ENCODE measurements at regions not wholly inside any gene's neighbourhood (a gene's known extent, or its start where the extent isn't known, plus 50 kb on each side); places are given as distances from the start of the nearest gene placed in this dataset.
"Not testable (repeated sequence)": the region's sequence is repeated elsewhere in the genome, so short reads cannot be mapped to it uniquely, and the experiment has no call there.

DNA sequence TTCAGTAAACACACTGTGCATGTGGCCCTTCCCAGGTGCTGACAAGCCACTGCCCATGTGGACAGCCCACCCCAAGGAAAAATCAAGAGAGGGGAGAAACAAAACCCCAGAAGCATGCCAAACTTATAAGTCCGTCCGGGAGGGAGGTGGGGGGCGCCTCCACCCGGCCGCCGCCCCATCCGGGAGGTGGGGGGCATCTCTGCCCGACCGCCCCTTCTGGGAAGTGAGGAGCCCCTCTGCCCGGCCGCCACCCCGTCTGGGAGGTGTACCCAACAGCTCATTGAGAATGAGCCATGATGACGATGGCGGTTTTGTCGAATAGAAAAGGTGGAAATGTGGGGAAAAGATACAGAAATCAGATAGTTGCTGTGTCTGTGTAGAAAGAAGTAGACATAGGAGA lies 53.8 kb upstream of the C2CD4B start:
- DNase-seq, result no peak

DNA sequence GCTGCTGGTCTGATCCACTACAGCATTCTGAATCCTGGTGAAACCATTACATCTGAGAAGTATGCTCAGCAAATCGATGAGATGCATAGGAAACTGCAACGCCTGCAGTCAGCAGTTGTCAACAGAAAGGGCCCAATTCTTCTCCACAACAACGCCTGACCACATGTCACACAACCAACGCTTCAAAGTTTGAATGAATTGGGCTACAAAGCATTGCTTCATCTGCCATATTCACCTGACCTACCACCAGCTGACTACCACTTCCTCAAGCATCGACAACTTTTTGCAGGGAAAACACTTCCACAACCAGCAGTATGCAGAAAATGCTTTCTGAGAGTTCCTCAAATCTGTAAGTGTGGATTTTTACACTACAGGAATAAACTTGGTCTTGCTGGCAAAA lies 54.7 kb upstream of the C2CD4B start:
- no peak for DNase-seq

DNA sequence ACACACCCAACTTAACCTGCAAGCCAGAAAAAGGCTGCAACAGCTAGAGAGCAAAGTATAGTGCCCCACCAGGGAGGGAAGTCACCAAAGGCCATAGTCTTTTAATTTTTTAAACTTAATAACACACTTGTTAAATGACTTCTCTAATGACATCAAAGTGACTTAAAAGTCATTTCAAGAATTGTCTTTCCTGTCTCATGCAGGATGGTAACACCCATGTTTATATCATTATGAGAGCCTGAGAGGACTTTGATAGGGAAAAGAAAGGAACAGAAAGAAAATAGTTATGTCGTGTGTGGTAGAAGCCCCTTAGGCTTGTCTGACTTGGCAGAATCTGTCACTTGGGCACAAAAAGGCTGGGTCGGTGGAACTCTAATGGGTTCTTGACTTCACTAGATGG lies 57.9 kb upstream of the C2CD4B start:
- DNase-seq, result no peak

DNA sequence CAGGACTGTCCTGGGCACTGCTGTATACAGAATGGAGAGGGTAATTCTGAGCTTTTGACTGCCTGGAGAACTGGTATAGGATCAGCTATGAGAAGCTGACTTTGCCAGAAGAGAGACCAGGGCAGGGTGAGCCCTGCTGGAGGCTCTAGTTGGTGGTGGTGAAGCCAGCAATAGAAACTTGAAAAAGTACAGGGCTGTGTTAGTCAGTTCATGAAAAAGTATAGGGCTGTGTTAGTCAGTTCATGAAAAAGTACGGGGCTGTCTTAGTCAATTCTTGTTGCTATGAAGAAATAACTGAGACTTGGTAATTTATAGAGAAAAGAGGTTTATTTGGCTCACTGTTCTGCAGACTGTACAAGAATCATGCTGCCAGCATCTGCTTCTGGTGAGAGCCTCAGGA lies 63.5 kb upstream of the C2CD4B start:
- DNase-seq, result no peak

DNA sequence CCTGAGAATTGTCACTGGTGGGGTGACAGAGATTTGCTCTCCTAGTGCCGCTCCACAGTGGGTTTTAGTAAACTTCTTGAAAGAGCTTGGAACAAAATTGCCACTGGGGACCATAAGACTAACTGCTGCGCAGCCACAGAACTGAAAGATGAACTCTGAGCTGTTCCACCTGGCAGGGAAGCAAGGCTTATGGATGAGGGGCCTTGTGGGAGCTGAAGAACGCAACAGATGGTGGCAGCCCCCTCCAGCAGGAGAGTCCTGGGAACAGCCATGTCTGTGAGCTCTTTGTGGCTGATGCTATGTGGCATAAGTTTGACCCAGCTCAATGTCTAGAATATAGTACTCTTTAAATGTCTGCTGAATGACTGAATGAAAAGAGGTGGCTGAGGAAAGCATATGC lies 66.8 kb upstream of the C2CD4B start:
- DNase-seq, result no peak

DNA sequence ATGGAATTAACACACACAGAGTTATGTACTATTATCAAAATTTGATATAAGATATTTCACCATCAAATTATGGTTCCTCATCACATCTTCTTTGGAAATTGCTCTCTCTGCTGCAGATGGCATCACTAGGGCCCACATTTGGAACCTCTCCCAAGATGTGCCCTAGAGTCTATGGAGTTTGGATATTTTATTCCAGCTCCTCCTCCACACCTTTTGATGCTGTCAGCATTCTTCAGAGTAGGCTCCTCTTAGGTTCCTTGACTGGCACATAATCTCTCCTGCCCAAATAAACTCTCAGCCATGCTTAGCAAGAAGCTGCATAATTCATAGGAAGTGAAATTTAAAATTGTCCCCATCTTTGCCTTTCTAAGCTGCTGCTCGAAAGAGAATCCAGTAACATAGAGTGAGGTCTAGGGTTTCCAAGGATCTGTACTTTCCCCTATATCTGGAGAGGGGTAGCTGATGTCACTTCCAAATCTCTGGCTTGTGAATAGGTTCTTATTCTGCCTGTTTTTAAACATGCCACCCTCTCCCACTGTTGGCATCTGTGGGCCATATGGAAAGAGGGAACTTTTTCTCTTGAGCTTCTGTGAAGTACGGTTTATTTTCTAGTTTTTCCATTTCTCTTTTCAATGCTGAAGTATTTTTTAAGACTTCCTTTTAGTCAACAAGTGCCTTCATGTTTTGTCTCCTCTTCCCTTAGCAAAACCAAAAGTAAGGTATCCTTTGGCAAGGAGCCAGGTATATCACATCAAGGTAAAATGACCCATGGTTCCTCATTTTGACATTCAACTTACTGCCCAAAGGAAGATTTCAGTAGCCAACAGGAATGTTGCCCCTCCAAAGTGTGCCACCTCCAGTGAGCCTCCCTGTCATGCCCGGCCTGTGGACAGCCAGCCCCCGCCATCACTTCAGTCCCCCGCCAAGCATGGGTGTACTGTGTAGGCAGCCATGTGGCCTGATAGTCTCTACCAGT lies 75.3 kb upstream of the C2CD4B start:
- DNase-seq, result no peak

DNA sequence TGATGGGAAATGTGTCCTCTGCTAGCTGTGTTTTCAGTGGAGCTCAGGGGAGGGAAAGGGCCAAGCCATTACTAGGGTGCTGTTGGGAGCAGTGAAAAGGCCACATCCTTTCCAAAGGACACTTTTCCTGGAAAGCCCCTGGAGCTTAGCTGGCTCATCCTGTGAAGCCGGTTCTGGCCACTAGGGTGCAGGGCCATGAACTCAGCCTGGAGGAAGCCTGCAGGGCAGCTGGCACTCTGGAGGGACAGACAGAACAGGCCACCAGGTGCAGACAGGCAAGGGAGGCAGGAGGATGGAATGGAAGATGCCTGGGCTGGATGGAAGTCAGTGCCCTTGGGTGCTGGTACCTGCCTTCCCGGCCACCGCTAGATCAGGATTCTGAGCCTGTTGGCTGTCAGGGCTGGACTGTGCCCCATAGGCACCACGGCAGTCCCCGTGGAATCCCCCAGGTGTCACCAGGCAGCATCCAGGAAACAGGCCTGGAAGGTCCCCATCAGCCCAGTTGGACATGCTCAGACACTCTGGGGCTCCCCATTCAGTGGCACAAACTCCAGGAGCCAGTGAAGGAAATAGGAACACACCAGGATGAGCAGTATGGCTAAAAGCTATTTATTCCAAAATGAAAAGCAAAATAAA lies 76.2 kb upstream of the C2CD4B start:
- peak in 1 of 2 experiments; percentile 71 for DNase-seq

DNA sequence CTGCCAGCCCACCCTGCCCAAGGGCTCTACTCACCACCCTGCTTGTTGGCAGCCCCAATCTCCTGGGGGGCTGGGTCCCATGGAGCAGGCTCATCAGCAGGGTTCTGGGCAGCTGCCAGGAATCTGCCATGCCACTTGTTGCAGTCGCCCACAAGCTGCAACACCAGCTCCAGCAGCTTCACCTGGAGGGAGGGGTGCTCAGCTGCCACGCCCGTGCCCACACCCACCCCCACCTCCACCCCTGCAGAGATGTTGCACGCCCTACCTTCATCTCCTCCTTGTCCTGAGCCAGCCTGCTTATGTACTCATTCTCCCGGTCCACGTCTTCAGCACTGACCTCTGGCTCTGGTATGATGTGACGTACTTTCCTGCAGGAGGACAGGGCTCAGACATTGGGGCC lies 77.9 kb upstream of the C2CD4B start:
- no peak for DNase-seq

DNA sequence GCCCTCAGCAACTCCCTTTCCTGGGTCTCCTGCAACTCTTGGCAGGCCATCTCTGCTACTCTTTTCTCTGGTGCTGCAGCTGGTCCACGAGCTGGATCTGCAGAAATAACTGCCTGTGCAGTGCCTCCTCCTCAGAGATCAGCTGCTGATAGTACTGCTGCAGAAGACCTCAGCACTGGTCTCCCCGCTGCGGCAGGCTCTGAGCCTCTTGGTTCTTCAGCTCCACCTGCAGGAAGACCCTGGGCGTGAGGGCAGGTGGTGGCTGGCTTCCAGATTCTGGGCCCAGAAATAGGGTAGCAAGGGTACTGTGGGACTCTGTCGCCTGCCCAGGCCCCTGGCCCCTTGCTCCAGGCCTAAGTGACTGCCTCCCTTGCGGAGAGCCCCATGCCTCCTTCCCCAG lies 79.7 kb upstream of the C2CD4B start:
- peak in 1 of 2 experiments; percentile 40 for DNase-seq

DNA sequence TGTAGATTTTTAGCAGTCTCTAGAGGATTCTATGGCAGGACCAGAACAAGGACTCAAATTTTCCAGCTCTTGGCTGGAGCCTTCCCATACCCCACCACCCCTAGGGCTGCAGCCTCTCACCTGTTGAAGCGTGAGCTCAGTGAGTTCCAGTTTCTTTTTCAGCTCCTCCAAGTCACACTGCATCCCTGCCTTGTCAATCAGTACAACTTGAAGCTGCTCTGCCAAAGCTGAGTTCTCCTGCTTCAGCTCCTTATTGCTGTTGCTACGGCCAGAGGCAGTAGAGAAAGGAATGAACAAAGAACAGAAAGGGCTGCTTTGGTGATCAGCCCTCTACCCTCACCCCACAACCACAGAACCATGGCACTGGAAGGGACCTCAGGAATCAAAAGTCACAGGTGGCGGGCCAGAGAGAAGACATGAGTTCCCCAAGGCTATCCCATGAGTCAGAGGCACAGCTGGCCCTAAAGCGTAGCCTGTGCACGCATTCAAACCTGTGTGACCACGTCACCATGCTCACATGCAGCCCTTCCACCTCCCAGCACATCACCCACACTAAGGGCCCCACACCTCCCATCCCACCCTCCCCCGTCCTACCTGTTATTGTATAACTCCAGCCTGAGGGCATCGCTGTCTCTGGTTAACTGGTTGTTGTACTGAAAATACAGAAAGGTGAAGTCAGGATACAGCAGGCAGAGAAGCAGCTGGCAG lies 83.3 kb upstream of the C2CD4B start:
- DNase-seq, result peak in 1 of 2 experiments; percentile 43

DNA sequence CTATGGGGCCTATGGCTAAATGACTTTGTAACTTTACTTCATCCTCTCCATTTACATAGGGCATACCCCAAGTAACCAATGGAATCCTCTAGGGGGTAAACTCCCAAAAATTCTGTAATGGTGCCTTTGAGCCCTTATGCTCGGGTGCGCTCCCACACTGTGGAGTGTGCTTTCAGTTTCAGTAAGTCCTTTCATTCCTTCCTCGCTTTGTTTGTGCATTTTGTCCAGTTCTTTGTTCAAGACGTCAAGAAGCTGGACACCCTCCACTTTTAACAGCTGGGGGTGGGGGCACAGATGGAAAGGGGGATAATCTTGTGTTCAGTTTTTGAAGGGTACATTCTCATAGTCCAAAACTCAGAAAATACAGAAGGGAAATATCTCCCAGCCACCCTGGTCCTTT lies 84.4 kb upstream of the C2CD4B start:
- DNase-seq, result no peak

DNA sequence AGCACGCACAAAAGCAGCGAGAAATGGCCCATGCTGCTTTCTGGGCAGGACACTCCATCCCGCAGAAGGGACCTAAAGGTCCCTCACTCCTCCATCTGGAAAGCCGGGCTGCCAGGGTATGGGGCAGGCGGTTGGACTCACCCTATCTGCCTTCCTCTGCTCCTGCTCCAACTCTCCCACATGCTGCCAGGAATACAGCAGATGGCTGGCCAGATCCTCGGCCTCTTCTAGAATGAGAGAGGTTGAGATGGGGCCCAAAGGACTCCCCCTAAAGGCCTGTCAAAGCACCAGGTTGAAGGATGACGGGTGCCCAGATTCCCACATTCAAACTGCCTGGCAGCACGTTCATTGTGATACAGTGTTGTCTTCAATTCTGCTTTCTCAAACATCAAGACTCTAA lies 85.1 kb upstream of the C2CD4B start:
- DNase-seq, result no peak

DNA sequence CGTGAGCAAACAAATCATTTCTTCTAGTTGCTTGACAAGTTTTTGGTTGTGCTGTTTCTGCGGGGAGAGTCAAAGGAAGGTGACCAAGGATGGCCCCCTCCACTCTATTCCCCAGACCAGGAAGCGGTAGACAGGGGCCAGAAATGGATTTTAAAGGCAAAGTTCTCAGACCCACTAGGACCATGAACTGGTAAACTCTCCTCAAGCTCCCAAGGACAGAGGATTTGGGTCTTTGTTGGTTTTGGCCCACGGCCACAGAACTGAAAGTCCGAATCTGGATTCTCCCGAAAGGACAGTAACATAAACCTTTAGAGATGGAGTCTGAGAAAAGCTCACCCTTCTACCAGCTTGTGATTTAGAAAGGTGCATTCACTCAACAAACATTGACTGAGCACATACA lies 85.9 kb upstream of the C2CD4B start:
- no peak for DNase-seq

DNA sequence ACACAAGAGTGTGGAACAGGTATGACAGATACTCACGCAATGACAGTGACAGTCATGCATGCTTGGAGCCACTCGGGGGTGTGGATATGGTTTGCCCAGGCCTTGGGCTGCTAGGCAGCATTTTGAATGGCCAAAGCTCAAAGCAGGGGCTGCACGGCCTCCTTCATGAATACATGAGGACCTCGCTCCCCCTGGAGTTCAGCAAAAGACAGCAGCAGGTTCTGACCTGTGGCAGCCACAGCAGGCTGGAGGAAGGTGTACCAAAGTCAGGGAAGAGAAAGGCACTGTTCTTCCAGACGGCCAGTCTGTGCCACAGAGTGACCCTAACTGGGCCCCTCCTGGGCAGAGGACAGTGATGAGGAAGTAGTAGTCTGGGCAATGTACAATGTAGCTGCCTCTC lies 88.2 kb upstream of the C2CD4B start:
- peak; percentile 15 to 42 for DNase-seq

DNA sequence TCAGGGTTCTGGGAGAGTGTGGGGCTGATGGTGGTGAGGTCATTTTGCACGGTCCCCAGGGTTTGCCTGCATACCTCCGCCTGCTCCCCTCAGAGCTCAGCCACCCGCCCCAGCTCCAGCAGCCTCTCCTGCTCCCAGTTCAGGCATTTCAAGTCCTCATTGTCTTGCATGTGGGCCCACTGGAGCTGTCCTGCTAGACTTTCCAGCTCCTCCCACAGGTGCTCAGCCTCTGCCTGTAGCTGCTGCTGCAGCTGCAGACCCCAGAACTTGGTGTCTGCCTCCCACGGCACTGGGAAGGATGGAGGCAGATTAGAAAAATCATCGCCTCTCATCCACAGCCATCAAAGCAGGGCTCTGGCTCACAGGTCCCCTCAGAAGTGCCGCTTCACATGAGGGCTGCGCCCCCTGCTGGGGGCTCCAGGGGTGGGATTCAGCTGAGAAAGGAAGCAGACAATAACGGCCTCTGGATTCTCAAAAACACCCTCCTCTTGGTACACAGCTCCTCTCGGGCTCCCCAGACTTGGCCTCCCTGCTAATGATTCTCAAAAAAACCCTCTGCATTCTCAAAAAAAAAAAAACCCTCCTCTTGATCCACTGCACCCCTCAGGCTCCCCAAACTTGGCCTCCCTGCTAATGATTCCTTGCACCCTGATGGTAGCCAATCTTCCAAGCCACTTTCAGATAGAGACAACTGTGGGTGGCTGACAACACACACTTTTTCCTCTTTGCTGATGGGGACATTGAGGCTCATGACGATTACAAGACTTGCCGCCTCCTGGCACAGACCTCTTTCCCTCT lies 89.3 kb upstream of the C2CD4B start:
- DNase-seq, result peak; percentile 41 to 84

DNA sequence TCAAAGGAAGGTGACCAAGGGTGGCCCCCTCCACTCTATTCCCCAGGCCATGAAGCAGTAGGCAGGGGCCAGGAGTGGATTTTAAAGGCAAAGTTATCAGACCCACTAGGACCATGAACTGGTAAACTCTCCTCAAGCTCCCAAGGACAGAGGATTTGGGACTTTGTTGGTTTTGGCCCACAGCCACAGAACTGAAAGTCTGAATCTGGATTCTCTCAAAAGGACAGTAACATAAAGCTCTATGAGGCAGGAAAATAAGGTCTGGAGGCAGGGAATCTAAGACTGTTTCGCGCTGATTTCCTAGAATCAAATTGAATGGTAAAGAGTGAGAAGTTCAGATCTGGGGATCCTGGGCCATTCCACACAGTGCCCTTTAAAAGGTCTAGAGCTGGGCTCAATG lies 91.3 kb upstream of the C2CD4B start:
- not testable (repeated sequence) for DNase-seq

DNA sequence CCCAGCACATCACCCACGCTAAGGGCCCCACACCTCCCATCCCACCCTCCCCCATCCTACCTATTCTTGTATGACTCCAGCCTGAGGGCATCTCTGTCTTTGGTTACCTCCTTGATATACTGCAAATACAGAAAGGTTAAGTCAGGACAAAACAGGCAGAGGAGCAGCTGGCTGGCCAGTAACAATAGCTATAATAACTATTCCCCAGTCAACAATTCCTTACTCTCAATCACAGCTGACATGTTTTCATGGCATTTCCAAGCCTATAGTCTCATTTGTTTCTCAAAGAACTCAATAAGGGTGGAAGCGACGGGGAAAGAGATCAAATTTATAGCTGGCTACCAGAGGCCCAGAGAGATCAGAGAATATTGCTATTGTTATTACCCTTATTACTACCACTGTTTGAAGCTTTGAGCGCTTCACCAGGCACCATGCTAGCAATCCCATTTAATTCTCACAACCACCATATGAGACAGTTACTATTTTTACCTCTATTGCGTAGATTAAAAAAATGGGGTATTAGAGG lies 93.0 kb upstream of the C2CD4B start:
- no peak for DNase-seq

DNA sequence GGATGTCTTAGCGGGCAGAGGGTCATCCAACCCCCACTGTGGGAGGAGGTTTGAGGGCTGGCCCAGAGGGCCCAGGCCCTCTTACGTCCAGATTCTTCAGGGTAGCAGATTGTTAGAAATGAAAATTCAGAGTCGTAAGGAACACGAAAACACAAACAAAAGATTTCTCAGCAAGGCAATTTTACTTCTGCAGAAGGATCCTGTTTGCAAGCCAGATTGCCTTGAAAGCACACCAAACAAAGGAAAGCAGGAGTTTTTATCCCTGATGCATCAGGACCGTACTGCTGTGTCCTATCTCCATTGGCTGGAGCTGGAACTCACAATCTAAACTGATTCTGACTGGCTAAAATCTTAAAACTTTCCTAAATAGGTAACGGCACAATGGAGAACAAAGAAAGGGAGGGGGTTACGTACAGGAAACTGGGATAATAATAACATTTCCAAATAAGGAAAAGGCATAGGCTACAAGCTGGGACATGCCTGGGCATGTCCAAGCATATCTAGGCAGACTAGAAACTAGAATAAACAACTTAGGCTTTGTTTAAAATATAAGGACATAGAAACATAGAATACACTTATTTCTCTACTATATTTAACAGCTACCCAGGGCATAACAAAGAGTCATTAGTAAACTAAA lies 97.3 kb upstream of the C2CD4B start:
- DNase-seq, result no peak

DNA sequence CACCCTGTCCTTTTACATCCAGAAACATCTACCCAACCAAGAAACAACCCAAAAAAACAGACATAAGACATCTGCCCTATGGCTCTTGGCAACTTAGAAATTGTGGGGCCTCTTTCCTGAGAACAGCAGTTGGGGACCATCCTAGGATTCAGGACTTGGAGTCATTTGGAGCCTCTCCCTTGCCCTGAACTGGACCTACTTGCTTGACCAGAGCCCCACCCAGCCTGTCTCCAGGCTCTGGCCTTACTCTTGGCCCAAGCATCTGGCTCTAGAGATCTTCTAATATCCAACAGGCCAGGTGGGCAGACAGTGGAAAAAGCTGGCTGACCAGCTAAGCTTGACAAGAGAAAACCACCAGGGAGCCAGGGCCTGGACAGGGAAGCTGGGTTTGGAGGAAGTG lies 99.1 kb upstream of the C2CD4B start:
- DNase-seq, result no peak

DNA sequence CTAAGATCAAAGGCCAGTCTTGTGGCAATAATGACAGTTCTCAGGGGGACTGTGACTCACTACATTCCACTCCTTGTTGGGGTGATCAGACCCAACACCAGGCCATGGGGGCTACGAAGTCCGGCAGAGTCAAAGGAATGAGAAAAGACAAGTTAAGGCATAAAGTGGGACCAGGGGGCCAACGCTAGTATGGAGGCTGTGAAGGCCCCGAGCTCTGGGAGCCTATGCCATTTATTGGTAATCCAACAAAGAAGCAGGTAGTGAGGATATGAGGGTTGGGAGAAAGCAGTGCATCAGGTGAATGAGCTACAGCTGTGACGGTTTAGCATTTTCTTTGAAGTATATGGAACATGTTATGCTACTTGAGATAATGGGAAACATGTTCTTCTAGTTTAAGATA lies 104.4 kb upstream of the C2CD4B start:
- DNase-seq, result no peak

DNA sequence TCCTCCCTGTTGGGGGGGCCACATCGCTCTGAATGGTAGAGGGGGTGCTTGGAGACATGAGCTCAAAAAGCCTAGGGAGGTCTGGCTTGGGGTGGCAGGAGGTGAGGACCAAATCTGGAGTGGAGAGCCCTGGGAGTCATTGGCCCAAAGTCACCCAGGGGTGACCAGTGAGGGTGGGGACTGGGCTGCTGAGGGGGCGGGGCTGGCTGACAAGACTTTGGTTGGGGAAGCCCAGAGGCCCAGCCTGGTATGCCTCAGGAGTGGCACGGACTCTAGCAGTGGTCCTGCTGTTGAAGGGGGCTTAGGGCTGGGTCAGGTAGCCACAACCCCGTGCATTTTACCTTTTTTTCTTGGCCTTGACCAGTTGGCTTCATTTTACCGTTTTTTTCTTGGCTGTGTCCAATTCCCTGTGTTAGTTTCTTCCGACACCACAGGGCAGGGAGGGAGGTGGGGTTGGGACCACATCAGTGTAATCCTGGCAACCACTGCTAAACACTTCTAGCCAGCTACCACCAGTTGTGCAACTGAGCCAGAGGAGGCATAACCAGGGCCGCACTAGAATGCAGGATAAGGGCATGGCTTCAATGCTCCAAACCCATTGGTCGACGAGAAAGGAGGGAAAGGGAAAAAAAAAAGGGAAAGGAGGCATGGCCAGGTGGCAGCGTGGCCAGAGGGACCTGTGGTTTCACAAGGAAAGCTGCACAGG lies 105.3 kb upstream of the C2CD4B start:
- no peak for DNase-seq

Measured in NCI-H526 (cell line).